Suppressor macrophage treated with lipopolysaccharide for 4 hours (primary cell): ENCODE measurements at regions not wholly inside any gene's neighbourhood (a gene's known extent, or its start where the extent isn't known, plus 50 kb on each side); places are given as distances from the start of the nearest gene placed in this dataset.

Source experiments
- DNase-seq: peaks from one replicate; pipeline ENCODE4 v3.0.0-alpha.2; 2020

DNA sequence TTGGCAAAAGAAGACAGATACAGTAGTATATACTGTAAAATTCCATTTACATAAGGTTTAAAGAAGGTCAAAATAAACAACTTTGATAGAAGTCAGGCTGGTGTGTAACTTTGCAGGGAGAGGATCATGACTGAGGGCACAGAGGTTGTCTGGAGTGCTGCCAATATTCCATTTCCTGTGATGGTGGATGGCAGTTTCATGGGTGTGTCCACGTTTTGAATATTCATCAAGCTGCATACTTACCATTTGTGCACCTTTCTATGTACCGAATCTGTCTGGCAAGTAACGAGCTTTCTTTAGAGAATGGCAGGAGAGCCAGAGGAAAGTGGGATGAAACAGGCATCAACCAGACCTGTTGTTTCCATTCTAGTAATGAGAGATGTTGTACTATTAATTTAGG, 420.5 kb upstream of the HTR2A start:
- no peak for DNase-seq

GRCh38 chr13:47310401-47310800, 413.5 kb upstream of the HTR2A start:
- DNase-seq: no peak

DNA sequence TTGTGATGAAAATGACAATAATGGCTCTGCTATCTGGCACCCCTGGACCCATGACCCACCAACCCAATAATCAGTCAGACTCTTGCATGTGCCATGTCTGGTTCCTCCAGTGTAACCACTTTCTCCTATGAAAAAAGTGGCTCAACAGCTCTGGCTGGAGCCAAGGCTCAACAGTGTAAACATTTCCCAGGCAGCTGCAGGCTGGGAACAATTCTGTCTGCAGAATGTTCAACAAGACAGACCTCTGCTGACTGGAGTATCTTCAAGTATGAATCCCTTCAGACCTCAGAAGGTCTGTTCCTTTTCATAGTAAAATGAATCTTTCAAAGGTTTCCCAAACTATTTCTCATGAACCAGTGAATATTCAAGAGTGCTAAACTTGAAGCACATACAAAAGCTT, 410.1 kb upstream of the HTR2A start:
- DNase-seq: no peak

GRCh38 chr13:47303626-47304025, 406.8 kb upstream of the HTR2A start:
- no peak for DNase-seq

GRCh38 chr13:47299304-47299703, 402.5 kb upstream of the HTR2A start:
- DNase-seq: no peak

DNA sequence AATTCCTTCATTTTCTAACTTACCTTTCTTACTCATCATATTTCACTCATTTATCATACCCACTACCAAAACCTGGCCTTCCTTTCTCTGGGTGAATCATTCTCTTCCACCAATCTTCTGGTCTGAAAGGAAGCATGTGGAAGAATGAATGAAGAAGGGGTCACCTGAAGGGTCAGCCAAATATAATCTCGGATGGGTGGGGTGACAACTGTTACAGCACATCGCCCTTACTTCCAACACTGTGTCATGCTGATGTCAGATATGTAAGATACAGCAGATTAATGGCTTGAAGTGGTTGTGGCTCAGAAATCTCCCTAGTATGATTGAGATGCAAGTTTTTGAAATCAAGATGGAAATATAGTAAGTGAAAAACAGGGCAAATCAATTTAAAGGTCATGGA, 401.7 kb upstream of the HTR2A start:
- DNase-seq: no peak

DNA sequence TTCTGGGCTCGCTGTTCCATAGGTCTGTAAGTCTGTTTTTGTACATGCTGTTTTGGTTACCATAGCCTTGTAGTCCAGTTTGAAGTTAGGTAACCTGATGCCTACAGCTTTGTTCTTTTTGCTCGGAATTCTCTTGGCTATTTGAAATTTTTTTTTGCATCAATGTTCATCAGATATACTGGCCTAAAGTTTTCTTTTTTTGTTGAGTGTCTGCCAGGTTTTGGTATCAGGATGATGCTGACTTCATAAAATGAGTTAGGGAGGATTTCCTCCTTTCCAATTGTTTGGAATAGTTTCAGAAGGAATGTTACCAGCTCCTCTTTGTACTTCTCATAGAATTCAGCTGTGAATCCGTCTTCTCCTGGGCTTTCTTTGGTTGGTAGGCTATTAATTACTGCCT, 397.8 kb upstream of the HTR2A start:
- DNase-seq: no peak

DNA sequence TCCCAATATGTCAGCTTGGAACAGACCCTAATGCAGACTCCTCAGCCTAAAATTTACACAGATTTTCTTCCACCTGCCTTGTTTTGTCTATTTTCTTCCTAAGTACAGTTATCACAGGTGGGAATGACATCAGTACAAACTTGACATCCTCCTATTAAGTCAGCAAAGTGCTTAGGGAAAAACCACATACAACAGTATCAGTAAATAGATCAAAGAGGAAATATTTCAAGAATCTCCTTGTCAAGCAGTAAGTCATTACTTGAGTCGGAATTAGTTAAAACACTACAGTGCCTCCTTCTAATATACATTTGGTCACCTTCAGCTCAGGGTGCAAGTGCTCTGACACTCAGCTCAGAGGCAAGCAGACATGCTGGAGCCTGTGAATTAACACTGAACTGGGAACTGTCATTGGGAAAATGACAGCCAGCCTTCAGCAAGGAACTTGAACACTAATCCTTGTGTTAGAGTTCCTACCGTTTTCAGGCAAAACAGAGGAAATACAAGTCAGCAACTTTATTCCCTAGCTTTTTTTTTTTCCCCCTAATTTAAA, 394.3 kb upstream of the HTR2A start:
- no peak for DNase-seq

- no peak for DNase-seq
Observed at GRCh38 chr13:47289567-47289966, 392.7 kb upstream of the HTR2A start.

DNA sequence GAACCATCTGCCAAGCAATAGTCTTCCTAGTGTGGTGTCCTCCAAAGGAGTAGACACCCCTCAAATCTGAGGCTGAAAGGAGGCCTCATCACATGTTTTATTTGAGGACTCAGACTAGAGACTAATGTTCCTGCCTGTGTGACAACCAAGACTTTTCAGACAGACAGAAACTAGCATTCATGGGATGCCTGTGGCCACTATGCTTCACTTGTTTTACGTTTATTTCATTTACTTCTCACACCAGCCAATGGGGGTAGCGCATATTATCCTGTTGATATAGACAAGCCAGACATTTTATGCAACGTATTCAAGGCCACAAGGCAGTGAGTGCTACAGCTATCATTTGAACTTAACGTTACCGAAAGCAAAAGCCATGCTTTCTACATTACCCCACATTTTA, 391.7 kb upstream of the HTR2A start:
- no peak for DNase-seq

DNA sequence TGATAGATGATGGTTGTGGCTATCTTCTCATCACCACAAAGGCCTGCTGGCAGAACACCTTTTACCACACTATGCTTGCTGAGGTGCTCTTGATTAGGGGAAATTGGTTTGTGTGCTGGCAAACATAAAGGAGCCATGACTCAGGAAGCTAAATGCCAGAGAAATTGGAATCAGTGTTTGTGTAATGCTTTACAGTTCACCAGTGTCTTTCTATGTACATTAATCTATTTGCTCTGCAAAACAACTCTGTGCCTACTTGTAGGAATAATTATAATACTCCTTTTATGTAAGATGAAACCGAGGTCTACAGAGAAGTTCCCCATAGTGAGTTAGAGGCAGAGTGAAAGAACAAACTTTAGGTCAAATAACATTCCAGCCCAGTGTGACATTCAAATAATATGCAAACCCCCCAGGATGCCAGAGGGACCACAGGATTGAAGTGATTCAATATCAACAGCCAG, 390.5 kb upstream of the HTR2A start:
- no peak for DNase-seq

DNA sequence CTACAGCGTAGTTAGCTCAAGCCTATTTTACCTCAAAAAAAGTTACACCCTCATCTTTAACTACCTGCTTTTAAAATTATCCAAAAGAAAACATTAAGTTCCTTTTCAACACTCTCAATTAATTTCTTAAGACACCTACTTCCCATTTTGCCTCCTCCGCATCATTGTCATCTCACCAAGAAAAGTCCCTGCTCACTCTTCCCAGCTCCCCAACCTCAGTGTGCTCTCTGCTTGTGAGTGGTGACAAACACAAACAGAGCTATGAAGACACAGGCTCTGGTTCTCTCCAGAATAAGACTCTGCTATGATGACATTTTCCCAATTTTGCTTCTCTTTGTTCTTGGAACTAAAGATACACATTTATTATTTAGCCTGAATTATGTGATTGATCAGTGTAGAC, 385.1 kb upstream of the HTR2A start:
- peak; percentile 28 for DNase-seq

- DNase-seq: no peak
Observed at GRCh38 chr13:47279920-47280319, 383.1 kb upstream of the HTR2A start.

DNA sequence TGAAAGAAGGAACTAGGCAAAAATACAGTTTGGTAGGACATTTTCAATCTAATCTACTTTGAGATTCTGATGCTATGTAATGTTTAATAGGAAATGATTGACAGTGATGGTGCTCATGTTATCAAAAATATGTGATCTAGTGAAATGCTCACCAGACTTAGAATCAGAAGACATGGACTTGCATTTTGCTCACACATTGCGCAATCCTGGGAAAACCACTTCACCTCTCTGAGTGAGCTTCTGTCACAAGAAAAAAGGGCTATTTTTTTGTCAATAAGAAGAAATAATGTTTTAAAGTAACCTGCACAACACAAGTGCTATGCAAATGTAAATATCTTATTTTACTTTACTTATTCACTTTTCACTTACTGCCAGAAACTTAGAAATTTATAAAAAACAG, 380.9 kb upstream of the HTR2A start:
- peak; percentile 27 for DNase-seq

GRCh38 chr13:47268270-47268669, 371.4 kb upstream of the HTR2A start:
- DNase-seq: no peak

GRCh38 chr13:47258384-47258783, 361.5 kb upstream of the HTR2A start:
- DNase-seq: no peak

DNA sequence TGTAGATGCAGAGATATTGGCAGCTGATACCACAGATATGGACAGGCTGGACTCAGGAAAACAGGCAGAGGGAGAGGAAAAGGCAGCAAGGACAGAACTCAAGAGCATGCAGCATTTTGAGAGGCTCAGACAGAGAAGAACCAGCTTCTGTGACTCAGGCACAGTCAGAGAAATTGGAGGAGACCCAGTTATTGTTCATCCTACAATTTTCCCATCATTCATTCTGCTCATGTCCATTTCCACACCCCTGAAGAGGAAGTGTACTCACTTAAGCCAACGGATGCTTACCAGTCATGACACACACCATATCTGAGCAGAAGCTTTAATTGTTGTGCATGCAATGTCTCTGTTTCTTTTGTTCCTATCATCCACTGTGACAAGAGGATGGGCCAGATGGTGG, 359.8 kb upstream of the HTR2A start:
- DNase-seq: no peak

- no peak for DNase-seq
Observed at GRCh38 chr13:47252627-47253026, 355.8 kb upstream of the HTR2A start.

GRCh38 chr13:47251771-47252170, 354.9 kb upstream of the HTR2A start:
- no peak for DNase-seq

- DNase-seq: no peak
Observed at GRCh38 chr13:47250146-47250545, 353.3 kb upstream of the HTR2A start.

DNA sequence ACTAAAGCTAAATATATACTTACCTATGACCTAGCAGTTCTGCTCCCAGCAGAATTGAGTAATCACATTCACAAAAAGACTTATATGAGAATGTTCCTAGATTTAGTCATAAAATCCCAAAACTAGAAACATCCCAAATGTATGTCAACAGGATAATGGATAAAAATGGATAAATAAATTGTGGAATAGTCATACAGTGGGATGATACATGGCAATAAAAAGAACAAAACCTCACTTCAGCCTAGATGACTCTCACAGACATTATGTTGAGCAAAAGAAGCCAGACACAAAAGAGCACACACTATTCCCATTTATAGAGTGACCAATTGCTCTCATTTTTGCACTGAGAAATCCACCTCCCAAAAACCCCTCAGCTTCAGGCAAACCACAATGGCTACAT, 352.4 kb upstream of the HTR2A start:
- no peak for DNase-seq

DNA sequence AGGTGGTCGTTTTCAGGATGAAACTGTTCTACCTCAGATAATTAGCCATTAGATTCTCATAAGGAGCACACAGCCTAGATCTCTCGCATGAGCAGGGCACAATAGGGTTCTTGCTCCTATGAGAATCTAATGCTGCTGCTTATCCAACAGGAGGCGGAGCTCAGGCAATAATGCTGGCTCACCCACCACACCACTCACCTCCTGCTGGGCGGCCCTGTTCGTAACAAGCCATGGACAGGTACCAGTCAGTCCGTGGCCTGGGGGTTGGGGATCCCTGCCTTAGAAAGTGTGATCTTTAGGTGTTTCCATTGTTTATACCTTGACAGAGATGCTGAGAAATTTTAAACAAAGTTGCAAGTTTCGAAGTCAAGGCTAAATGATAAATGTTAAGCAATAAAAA, 344.6 kb upstream of the HTR2A start:
- no peak for DNase-seq

DNA sequence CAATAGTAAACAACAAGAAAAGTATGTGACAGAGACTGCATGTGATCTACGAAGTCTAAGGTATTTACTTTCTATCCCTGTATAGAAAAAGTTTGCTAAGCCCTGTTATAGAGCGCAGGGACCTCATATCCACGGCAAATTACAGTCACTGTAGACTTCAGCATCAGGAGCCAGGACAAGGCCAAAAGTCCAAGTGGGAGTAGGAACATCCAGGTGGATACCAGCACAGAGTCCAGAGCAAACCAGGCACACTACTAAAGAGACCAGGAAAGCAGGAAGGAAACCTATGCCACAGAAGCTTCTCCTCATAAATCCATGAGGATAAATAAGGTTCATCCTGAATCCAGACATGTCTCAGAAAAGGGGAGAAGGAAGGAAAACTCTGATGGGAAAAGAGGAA, 342.2 kb upstream of the HTR2A start:
- DNase-seq: no peak

- no peak for DNase-seq
Observed at GRCh38 chr13:47237571-47237970, 340.7 kb upstream of the HTR2A start.

- no peak for DNase-seq
Observed at GRCh38 chr13:47233734-47234133, 336.9 kb upstream of the HTR2A start.

DNA sequence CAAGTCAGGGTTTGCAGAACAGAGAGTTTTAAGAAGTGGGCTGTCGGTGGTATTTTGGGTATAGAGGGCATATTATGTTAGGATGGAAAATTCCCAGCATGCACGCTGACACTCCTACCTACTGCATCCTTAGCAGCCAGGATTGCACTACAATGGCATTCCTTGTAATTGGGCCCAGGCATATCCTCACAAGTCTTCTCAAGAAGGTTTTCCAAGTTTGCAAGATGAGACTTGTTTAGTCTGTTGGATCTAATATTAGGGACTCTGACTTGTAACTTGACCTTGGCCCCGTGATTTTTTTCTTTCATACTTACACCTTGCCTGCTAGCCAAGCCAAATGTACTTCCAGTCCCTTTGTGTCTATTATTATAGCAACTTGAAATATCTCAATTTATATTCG, 335.7 kb upstream of the HTR2A start:
- DNase-seq: no peak
